COLO668 (cell line): ENCODE measurements at regions not wholly inside any gene's neighbourhood (a gene's known extent, or its start where the extent isn't known, plus 50 kb on each side); places are given as distances from the start of the nearest gene placed in this dataset.

Source experiments
- DNase-seq: peaks from one replicate; lab custom pipeline; 2025; ENCODE audit not compliant: unreplicated experiment; lab: John Stamatoyannopoulos, UW

DNA sequence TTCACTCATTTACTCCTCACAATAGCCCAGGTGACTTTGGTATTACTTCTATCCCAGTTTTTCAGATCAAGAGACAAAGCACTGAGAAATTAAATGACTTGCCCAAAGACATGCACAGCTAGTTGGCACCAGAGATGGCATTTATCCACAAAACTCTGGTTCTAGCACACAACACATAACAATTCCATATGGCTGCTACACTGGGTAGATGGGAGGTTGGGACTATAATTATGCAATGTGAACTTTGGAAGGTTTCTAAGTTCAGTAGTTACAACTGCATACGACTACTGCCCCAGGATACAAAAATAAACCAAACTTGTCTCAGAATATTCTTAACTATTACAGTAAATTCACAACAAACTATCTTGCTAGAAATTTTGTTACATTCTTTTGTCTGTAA lies 54.2 kb upstream of the MLIP start:
- DNase-seq = no peak

DNA sequence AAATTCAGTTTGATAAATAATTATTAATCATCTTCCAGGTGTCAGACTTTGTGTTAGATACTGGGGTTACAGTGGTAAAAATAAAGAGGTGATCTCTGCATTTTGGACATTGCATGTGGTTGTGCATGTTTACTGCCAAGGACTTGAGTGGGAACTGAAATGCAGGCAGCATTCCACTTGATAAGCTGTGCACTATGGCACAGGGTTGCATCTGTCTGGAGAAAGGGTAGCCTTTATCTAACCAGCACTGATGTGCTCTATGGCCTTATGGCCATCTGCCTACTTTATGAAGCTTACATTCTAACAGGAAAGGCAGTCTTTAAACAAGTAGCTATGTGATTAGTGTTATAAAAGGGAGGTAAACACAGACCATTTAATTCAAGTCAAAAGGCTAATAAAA lies 53.0 kb upstream of the MLIP start:
- DNase-seq = no peak

DNA sequence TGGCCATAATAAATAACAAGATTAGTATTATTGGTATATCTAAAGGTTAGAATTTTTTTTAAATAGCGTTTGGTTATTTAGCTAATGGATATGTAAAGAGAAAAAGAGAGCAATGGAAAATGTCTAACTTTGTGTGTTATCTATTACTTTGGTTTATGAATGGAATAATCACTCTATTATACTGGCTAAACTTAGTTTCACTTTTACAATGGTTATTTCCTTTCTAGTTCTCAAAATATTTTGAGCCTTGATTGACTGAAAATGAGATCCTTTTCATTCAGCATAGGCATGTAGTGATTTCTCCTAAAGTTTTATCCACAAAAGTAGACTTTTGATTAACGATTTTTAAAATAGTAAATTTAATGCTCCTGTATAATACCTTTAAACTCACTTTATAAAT lies 51.6 kb upstream of the MLIP start:
- no peak for DNase-seq

DNA sequence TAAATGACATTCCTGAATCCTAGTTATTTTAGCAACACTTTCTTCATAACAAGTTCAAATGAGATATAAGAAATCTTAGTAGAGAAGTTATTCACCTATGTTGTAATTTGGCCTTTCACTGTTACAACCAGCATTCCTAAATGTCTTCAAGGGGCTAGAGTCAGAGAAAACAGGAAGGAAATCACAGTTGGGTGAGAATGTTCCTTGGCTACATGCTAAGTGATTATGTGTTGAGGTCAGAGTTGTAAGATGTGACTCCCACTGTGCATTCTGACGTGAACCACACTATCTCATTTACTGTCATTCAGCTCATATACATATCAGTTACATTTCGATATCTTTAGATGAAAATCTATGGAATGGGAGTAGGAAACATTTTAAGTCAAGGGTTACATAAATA lies 51.0 kb upstream of the MLIP start:
- no peak for DNase-seq
